GM18505 (cell line): ENCODE measurements at regions not wholly inside any gene's neighbourhood (a gene's known extent, or its start where the extent isn't known, plus 50 kb on each side); places are given as distances from the start of the nearest gene placed in this dataset.

Experiments used
- ATAC-seq: cut with Tn5 transposase; IDR thresholded peaks from one replicate; pipeline ENCODE4 v1.9.1; 2021; ENCODE audit not compliant: unreplicated experiment
- POLR2A ChIP-seq: IDR thresholded peaks from 4 replicates; pipeline ENCODE4 v1.6.1; 2011; ENCODE audit warnings: borderline replicate concordance; ENCODE audit not compliant: insufficient read depth, insufficient read length; ENCODE audit errors: extremely low read depth

GRCh38 chr2:149806651-149807050, 219.1 kb upstream of the MMADHC start:
- no peak for ATAC-seq
- TF ChIP-seq POLR2A: no peak

GRCh38 chr2:149800624-149801542, 213.3 kb upstream of the MMADHC start:
- no peak for TF ChIP-seq POLR2A
- no peak for ATAC-seq

- no peak for ATAC-seq
- TF ChIP-seq POLR2A: no peak
These were observed 211.6 kb upstream of the MMADHC start for GRCh38 chr2:149799013-149799705.

GRCh38 chr2:149797030-149797429, 209.5 kb upstream of the MMADHC start:
- no peak for ATAC-seq
- TF ChIP-seq POLR2A: no peak

GRCh38 chr2:149789549-149789948, 202.0 kb upstream of the MMADHC start:
- no peak for ATAC-seq
- no peak for TF ChIP-seq POLR2A

- no peak for ATAC-seq
- no peak for TF ChIP-seq POLR2A
These were observed 199.6 kb upstream of the MMADHC start for GRCh38 chr2:149787206-149787605.

- ATAC-seq: no peak
These were observed 195.7 kb upstream of the MMADHC start for GRCh38 chr2:149783284-149783683.

GRCh38 chr2:149782572-149782971, 195.0 kb upstream of the MMADHC start:
- no peak for TF ChIP-seq POLR2A
- no peak for ATAC-seq

More at GRCh38 chr2:149783284-149783683, 195.7 kb upstream of the MMADHC start:
- TF ChIP-seq POLR2A: no peak

- no peak for TF ChIP-seq POLR2A
- ATAC-seq: no peak
These were observed 193.8 kb upstream of the MMADHC start for GRCh38 chr2:149781263-149781808.

- no peak for ATAC-seq
- no peak for TF ChIP-seq POLR2A
These were observed 185.4 kb upstream of the MMADHC start for GRCh38 chr2:149773006-149773405.

- TF ChIP-seq POLR2A: no peak
- ATAC-seq: no peak
These were observed 180.8 kb upstream of the MMADHC start for GRCh38 chr2:149768320-149768799.

GRCh38 chr2:149767516-149767974, 180.0 kb upstream of the MMADHC start:
- ATAC-seq: no peak
- no peak for TF ChIP-seq POLR2A

- ATAC-seq: no peak
- TF ChIP-seq POLR2A: no peak
These were observed 178.8 kb upstream of the MMADHC start for GRCh38 chr2:149766339-149766738.
